Epithelial cell of prostate (primary cell): ENCODE measurements at regions not wholly inside any gene's neighbourhood (a gene's known extent, or its start where the extent isn't known, plus 50 kb on each side); places are given as distances from the start of the nearest gene placed in this dataset.

ENCODE experiments used
- DNase-seq: peaks from one replicate; pipeline ENCODE4 v3.0.0-alpha.2; 2011; ENCODE audit warnings: low read depth, low spot score
- H3K27ac ChIP-seq: fragments of 450-650 bp; 2 replicates; pipeline ENCODE4 v1.5.1; 2017; ENCODE audit warnings: mild to moderate bottlenecking

- DNase-seq, result no peak
Observed at GRCh38 chr22:47231759-47232158, 469.3 kb downstream of the TBC1D22A start.

GRCh38 chr22:47230741-47231140 is 468.3 kb downstream of the TBC1D22A start:
- DNase-seq, result no peak
- no peak overlapping the region for H3K27ac ChIP-seq

More at GRCh38 chr22:47231759-47232158, 469.3 kb downstream of the TBC1D22A start:
- H3K27ac ChIP-seq, result no peak overlapping the region

- DNase-seq, result no peak
- no peak overlapping the region for H3K27ac ChIP-seq
Observed at GRCh38 chr22:47230251-47230650, 467.8 kb downstream of the TBC1D22A start.

- no peak for DNase-seq
- H3K27ac ChIP-seq, result no peak overlapping the region
Observed at GRCh38 chr22:47228767-47229166, 466.3 kb downstream of the TBC1D22A start.

- no peak overlapping the region for H3K27ac ChIP-seq
- DNase-seq, result no peak
Observed at GRCh38 chr22:47225931-47226633, 463.6 kb downstream of the TBC1D22A start.

GRCh38 chr22:47225080-47225930 is 462.9 kb downstream of the TBC1D22A start:
- DNase-seq, result no peak
- H3K27ac ChIP-seq, result no peak overlapping the region
